PC-3 (cell line): ENCODE measurements at regions not wholly inside any gene's neighbourhood (a gene's known extent, or its start where the extent isn't known, plus 50 kb on each side); places are given as distances from the start of the nearest gene placed in this dataset.
"Not testable (repeated sequence)": the region's sequence is repeated elsewhere in the genome, so short reads cannot be mapped to it uniquely, and the experiment has no call there.

Experiments
- ATAC-seq: fragments of 200-7000 bp; cut with Tn5 transposase; 2 replicates; pipeline ENCODE4 v1.9.1; 2020; ENCODE audit warnings: mild to moderate bottlenecking, moderate library complexity
- BruUV-seq: library from RNA; stranded (reverse); fragments of 400-500 nt; replicated peaks from 2 replicates; lab custom pipeline; 2021; lab: Mats Ljungman, UMichigan
- CTCF ChIA-PET: fragments of 300-600 bp; sonication (Branson Sonifier 250); formaldehyde crosslinking; loops from one replicate; lab custom pipeline; 2022; ENCODE audit warnings: antibody characterized with exemption; lab: Charles Lee
- POLR2A ChIA-PET: fragments of 300-600 bp; sonication (Branson Sonifier 250); formaldehyde crosslinking; loops from one replicate; lab custom pipeline; 2022; ENCODE audit warnings: antibody characterized with exemption; ENCODE audit not compliant: unreplicated experiment; lab: Charles Lee
- DNase-seq: peaks from one replicate; pipeline ENCODE4 v3.0.0-alpha.2; 2015
- H2AFZ ChIP-seq: fragments of 300-600 bp; sonication (generic); 2 replicates; pipeline ENCODE4 v1.6.0; 2016; ENCODE audit warnings: antibody characterized with exemption, low read length
- H3F3A ChIP-seq: fragments of 300-600 bp; sonication (generic); one replicate; pipeline ENCODE4 v1.6.0; 2017; ENCODE audit warnings: antibody characterized with exemption, low read length, control low read depth, mild to moderate bottlenecking; ENCODE audit not compliant: unreplicated experiment
- H3K27ac ChIP-seq: fragments of 300-600 bp; sonication (generic); 2 replicates; pipeline ENCODE4 v1.5.1; 2016; ENCODE audit warnings: mild to moderate bottlenecking, low read length
- H3K27me3 ChIP-seq: fragments of 300-600 bp; sonication (generic); 2 replicates; pipeline ENCODE4 v1.6.1; 2016; ENCODE audit warnings: low read length, mixed read lengths
- H3K36me3 ChIP-seq: fragments of 300-600 bp; sonication (generic); 2 replicates; pipeline ENCODE4 v1.6.1; 2016; ENCODE audit warnings: low read depth, mixed run types, low read length, mixed read lengths
- H3K4me1 ChIP-seq: fragments of 300-600 bp; sonication (generic); 2 replicates; pipeline ENCODE4 v1.5.1; 2016; ENCODE audit warnings: low read length; ENCODE audit not compliant: insufficient read depth
- H3K4me2 ChIP-seq: fragments of 300-600 bp; sonication (generic); 2 replicates; pipeline ENCODE4 v1.6.0; 2016; ENCODE audit warnings: low read length
- H3K4me3 ChIP-seq: fragments of 300-600 bp; sonication (generic); 2 replicates; pipeline ENCODE4 v1.5.1; 2016; ENCODE audit warnings: mild to moderate bottlenecking, low read length, mixed read lengths
- H3K79me2 ChIP-seq: fragments of 300-600 bp; sonication (generic); 2 replicates; pipeline ENCODE4 v1.6.1; 2017; ENCODE audit warnings: low read length, mixed read lengths
- H3K9ac ChIP-seq: fragments of 300-600 bp; sonication (generic); 2 replicates; pipeline ENCODE4 v1.6.0; 2016; ENCODE audit warnings: mild to moderate bottlenecking, low read length
- H3K9me2 ChIP-seq: fragments of 300-600 bp; sonication (generic); replicated peaks from 2 replicates; pipeline ENCODE4 v1.6.1; 2016; ENCODE audit warnings: mixed run types, low read length, mixed read lengths
- H3K9me3 ChIP-seq: fragments of 300-600 bp; sonication (generic); 2 replicates; pipeline ENCODE4 v1.6.1; 2016; ENCODE audit warnings: low read length, mixed read lengths
- H4K20me1 ChIP-seq: fragments of 300-600 bp; sonication (generic); 2 replicates; pipeline ENCODE4 v1.6.1; 2016; ENCODE audit warnings: low read length, mixed read lengths
- CTCF ChIP-seq: fragments of 300-600 bp; sonication (generic); conservative IDR thresholded peaks from 2 replicates; pipeline ENCODE4 v1.5.1; 2017; ENCODE audit warnings: antibody characterized with exemption, low read depth, mild to moderate bottlenecking, low read length
- EZH2 ChIP-seq: fragments of 300-600 bp; sonication (generic); IDR thresholded peaks from one replicate; pipeline ENCODE4 v1.6.1; 2017; ENCODE audit warnings: antibody characterized with exemption, mild to moderate bottlenecking, low read length; ENCODE audit not compliant: unreplicated experiment
- EZH2phosphoT487 ChIP-seq: fragments of 300-600 bp; sonication (generic); IDR thresholded peaks from 2 replicates; pipeline ENCODE4 v1.6.1; 2018; ENCODE audit warnings: mild to moderate bottlenecking, antibody characterized with exemption, low read length, borderline replicate concordance
- intact Hi-C: fragments of 100-400 bp; cut with micrococcal nuclease; formaldehyde crosslinking; loops from 2 replicates; pipeline ENCODE4 v1.9.0; 2023

GRCh38 chr1:173365341-173365740 is 111.8 kb upstream of the PRDX6 start:
- Histone ChIP-seq H3K27me3 (no peaks in the 10 kb centered on the region), H3K4me1 (no peaks in the 10 kb centered on the region), H3K27ac (no peak overlapping the region), H3K4me2 (no peak overlapping the region), H3K9me3 (no peaks in the 10 kb centered on the region), H3K79me2 (no peaks in the 10 kb centered on the region), H2AFZ (no peak overlapping the region), H3K9me2 (peaks cover 4% of the 10 kb centered on the region; the same call in 1 of the 2 replicates), H3K9ac (no peak overlapping the region), H3K36me3 (no peaks in the 10 kb centered on the region), H3K4me3 (no peak overlapping the region), H4K20me1 (no peaks in the 10 kb centered on the region), H3F3A (no peaks in the 10 kb centered on the region)
- DNase-seq (no peak), ATAC-seq (no peak)
- intact Hi-C loops = no loop called here
- no TSS peak for BruUV-seq
- TF ChIP-seq CTCF (no peak), EZH2phosphoT487 (no peak), EZH2 (no peak)
- POLR2A ChIA-PET = interaction anchor here (0.6 kb wide), 1 partner anchor 44 kb away, joined by 3 read pairs; no protein-coding TSS in a partner anchor
- CTCF ChIA-PET = no interaction called here

GRCh38 chr1:173367136-173367535 is 110.0 kb upstream of the PRDX6 start:
- H3K4me3 ChIP-seq = no peak overlapping the region
- H3K9me3 ChIP-seq = no peaks in the 10 kb centered on the region
- no peak for ATAC-seq
- no peak overlapping the region for H3K9ac ChIP-seq
- H2AFZ ChIP-seq = no peak overlapping the region
- intact Hi-C loops = no loop called here
- DNase-seq = peak; percentile 2
- H3K27ac ChIP-seq = no peak overlapping the region
- ChIA-PET CTCF (no interaction called here), POLR2A (no interaction called here)
- no peaks in the 10 kb centered on the region for H3F3A ChIP-seq
- H3K4me1 ChIP-seq = no peaks in the 10 kb centered on the region
- no peaks in the 10 kb centered on the region for H3K27me3 ChIP-seq
- H3K36me3 ChIP-seq = no peaks in the 10 kb centered on the region
- H3K9me2 ChIP-seq = no peaks in the 10 kb centered on the region
- TF ChIP-seq EZH2 = no peak
- TF ChIP-seq EZH2phosphoT487 = no peak
- TF ChIP-seq CTCF = no peak
- no peaks in the 10 kb centered on the region for H3K79me2 ChIP-seq
- H3K4me2 ChIP-seq = no peak overlapping the region
- no TSS peak for BruUV-seq
- no peaks in the 10 kb centered on the region for H4K20me1 ChIP-seq

- H2AFZ ChIP-seq, H3K9me2 ChIP-seq, BruUV-seq, H3F3A ChIP-seq, H3K4me3 ChIP-seq, intact Hi-C loops, CTCF ChIA-PET, H3K27me3 ChIP-seq, ATAC-seq, H4K20me1 ChIP-seq, H3K4me2 ChIP-seq, H3K79me2 ChIP-seq, H3K27ac ChIP-seq, H3K9ac ChIP-seq, H3K9me3 ChIP-seq, H3K4me1 ChIP-seq, H3K36me3 ChIP-seq, POLR2A ChIA-PET: not testable (repeated sequence)
- peak; percentile 63 for DNase-seq
Observed at GRCh38 chr1:173370586-173370985, 106.5 kb upstream of the PRDX6 start.

- H3K27ac ChIP-seq, H3K9me3 ChIP-seq, ATAC-seq, H3K9me2 ChIP-seq, H3K79me2 ChIP-seq, POLR2A ChIA-PET, H3K4me1 ChIP-seq, CTCF ChIA-PET, H4K20me1 ChIP-seq, H2AFZ ChIP-seq, H3F3A ChIP-seq, H3K4me3 ChIP-seq, BruUV-seq, H3K36me3 ChIP-seq, H3K27me3 ChIP-seq, DNase-seq, H3K9ac ChIP-seq, H3K4me2 ChIP-seq, intact Hi-C loops: not testable (repeated sequence)
Observed at GRCh38 chr1:173376065-173376464, 101.1 kb upstream of the PRDX6 start.
